ENCODE measurements at regions not wholly inside any gene's neighbourhood (a gene's known extent, or its start where the extent isn't known, plus 50 kb on each side); places are given as distances from the start of the nearest gene placed in this dataset.

- DNase-seq: no peak
Observed at GRCh38 chr16:79437764-79438751, 162.5 kb downstream of the MAF start.

GRCh38 chr16:79436885-79437284 lies 163.7 kb downstream of the MAF start:
- DNase-seq: no peak

GRCh38 chr16:79434771-79435170 lies 165.8 kb downstream of the MAF start:
- no peak for DNase-seq

- DNase-seq: no peak
Observed at GRCh38 chr16:79434092-79434491, 166.4 kb downstream of the MAF start.

GRCh38 chr16:79431923-79432322 lies 168.6 kb downstream of the MAF start:
- no peak for DNase-seq

GRCh38 chr16:79430191-79430678 lies 170.3 kb downstream of the MAF start:
- DNase-seq: no peak

- DNase-seq: no peak
Observed at GRCh38 chr16:79429381-79430190, 171.0 kb downstream of the MAF start.

GRCh38 chr16:79426663-79427062 lies 173.9 kb downstream of the MAF start:
- DNase-seq: no peak

- no peak for DNase-seq
Observed at GRCh38 chr16:79422064-79422463, 178.5 kb downstream of the MAF start.

GRCh38 chr16:79421126-79421525 lies 179.4 kb downstream of the MAF start:
- DNase-seq: no peak

- no peak for DNase-seq
Observed at GRCh38 chr16:79420493-79420892, 180.0 kb downstream of the MAF start.

GRCh38 chr16:79419148-79419547 lies 181.4 kb downstream of the MAF start:
- no peak for DNase-seq

- DNase-seq: no peak
Observed at GRCh38 chr16:79417601-79418008, 182.9 kb downstream of the MAF start.

GRCh38 chr16:79415983-79416640 lies 184.4 kb downstream of the MAF start:
- no peak for DNase-seq

- peak; percentile 17 for DNase-seq
Observed at GRCh38 chr16:79412783-79413225, 187.7 kb downstream of the MAF start.

- DNase-seq: no peak
Observed at GRCh38 chr16:79411805-79412204, 188.7 kb downstream of the MAF start.

- no peak for DNase-seq
Observed at GRCh38 chr16:79411357-79411756, 189.2 kb downstream of the MAF start.

GRCh38 chr16:79409978-79410377 lies 190.6 kb downstream of the MAF start:
- no peak for DNase-seq

- DNase-seq: no peak
Observed at GRCh38 chr16:79408355-79408754, 192.2 kb downstream of the MAF start.

GRCh38 chr16:79407461-79408135 lies 192.9 kb downstream of the MAF start:
- no peak for DNase-seq

- no peak for DNase-seq
Observed at GRCh38 chr16:79407005-79407404, 193.5 kb downstream of the MAF start.

GRCh38 chr16:79404571-79404970 lies 196.0 kb downstream of the MAF start:
- DNase-seq: no peak

Data from NCI-H2171 treated with DMSO at 0.1 percent for 48 hours (cell line).